ENCODE measurements at regions not wholly inside any gene's neighbourhood (a gene's known extent, or its start where the extent isn't known, plus 50 kb on each side); places are given as distances from the start of the nearest gene placed in this dataset.

- TF ChIP-seq EZH2phosphoT487 (IDR thresholded peaks at IDR 0.05; ENCODE audit: borderline replicate concordance), result no peak
- TF ChIP-seq, protein P1, sequence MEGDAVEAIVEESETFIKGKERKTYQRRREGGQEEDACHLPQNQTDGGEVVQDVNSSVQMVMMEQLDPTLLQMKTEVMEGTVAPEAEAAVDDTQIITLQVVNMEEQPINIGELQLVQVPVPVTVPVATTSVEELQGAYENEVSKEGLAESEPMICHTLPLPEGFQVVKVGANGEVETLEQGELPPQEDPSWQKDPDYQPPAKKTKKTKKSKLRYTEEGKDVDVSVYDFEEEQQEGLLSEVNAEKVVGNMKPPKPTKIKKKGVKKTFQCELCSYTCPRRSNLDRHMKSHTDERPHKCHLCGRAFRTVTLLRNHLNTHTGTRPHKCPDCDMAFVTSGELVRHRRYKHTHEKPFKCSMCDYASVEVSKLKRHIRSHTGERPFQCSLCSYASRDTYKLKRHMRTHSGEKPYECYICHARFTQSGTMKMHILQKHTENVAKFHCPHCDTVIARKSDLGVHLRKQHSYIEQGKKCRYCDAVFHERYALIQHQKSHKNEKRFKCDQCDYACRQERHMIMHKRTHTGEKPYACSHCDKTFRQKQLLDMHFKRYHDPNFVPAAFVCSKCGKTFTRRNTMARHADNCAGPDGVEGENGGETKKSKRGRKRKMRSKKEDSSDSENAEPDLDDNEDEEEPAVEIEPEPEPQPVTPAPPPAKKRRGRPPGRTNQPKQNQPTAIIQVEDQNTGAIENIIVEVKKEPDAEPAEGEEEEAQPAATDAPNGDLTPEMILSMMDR (conservative IDR thresholded peaks at IDR 0.05; ENCODE audit: low read length), result no peak
Observed at GRCh38 chr6:134853111-134854055, 96.5 kb downstream of the ALDH8A1 start.

Data from Loucy (cell line).